Neural progenitor cell (in vitro differentiated cells): ENCODE measurements at regions not wholly inside any gene's neighbourhood (a gene's known extent, or its start where the extent isn't known, plus 50 kb on each side); places are given as distances from the start of the nearest gene placed in this dataset.

Experiments
- DNase-seq: peaks from one replicate; pipeline ENCODE4 v3.0.0-alpha.2; 2016; ENCODE audit warnings: low spot score
- H2AFZ ChIP-seq: fragments of 200-600 bp; sonication (generic); replicated peaks from 2 replicates; pipeline ENCODE4 v1.6.1; 2016; ENCODE audit warnings: antibody characterized with exemption
- H3F3A ChIP-seq: fragments of 200-600 bp; sonication (generic); 2 replicates; pipeline ENCODE4 v1.6.1; 2016; ENCODE audit warnings: antibody characterized with exemption, low read depth
- H3K27ac ChIP-seq: fragments of 200-600 bp; sonication (generic); 2 replicates; pipeline ENCODE4 v1.5.1; 2016; ENCODE audit warnings: mild to moderate bottlenecking
- H3K27me3 ChIP-seq: fragments of 200-600 bp; sonication (generic); 2 replicates; pipeline ENCODE4 v1.6.1; 2016; ENCODE audit warnings: mild to moderate bottlenecking, moderate library complexity
- H3K36me3 ChIP-seq: fragments of 200-600 bp; sonication (generic); 2 replicates; pipeline ENCODE4 v1.5.1; 2016
- H3K4me1 ChIP-seq: fragments of 200-600 bp; sonication (generic); 2 replicates; pipeline ENCODE4 v1.6.1; 2016; ENCODE audit warnings: mixed run types
- H3K4me2 ChIP-seq: fragments of 200-600 bp; sonication (generic); 2 replicates; pipeline ENCODE4 v1.6.1; 2016
- H3K4me3 ChIP-seq: fragments of 200-600 bp; sonication (generic); 2 replicates; pipeline ENCODE4 v1.5.1; 2016
- H3K79me2 ChIP-seq: fragments of 200-600 bp; sonication (generic); 2 replicates; pipeline ENCODE4 v1.6.1; 2016; ENCODE audit warnings: low read depth
- H3K9ac ChIP-seq: fragments of 200-600 bp; sonication (generic); 2 replicates; pipeline ENCODE4 v1.6.1; 2016
- H3K9me3 ChIP-seq: fragments of 200-600 bp; sonication (generic); 2 replicates; pipeline ENCODE4 v1.5.1; 2016; ENCODE audit warnings: low read depth
- H4K20me1 ChIP-seq: fragments of 200-600 bp; sonication (generic); 2 replicates; pipeline ENCODE4 v1.6.1; 2016; ENCODE audit warnings: low read depth
- H3K27ac Mint-ChIP-seq: 3 replicates; pipeline ENCODE4 v1.8.0; 2021; ENCODE audit warnings: mixed read lengths
- H3K27me3 Mint-ChIP-seq: 2 replicates; pipeline ENCODE4 v1.8.0; 2022; ENCODE audit warnings: low read depth, mild to moderate bottlenecking, inconsistent platforms, moderate library complexity, mixed read lengths; ENCODE audit not compliant: insufficient read depth
- H3K36me3 Mint-ChIP-seq: 3 replicates; pipeline ENCODE4 v1.8.0; 2021; ENCODE audit warnings: mixed read lengths
- H3K4me1 Mint-ChIP-seq: 3 replicates; pipeline ENCODE4 v1.8.0; 2021; ENCODE audit warnings: mixed read lengths
- H3K4me3 Mint-ChIP-seq: 3 replicates; pipeline ENCODE4 v1.8.0; 2021; ENCODE audit warnings: mild to moderate bottlenecking, moderate library complexity, mixed read lengths
- H3K9me3 Mint-ChIP-seq: 3 replicates; pipeline ENCODE4 v1.8.0; 2020; ENCODE audit warnings: mixed read lengths
- CTCF ChIP-seq: fragments of 200-600 bp; sonication (generic); IDR thresholded peaks from 2 replicates; pipeline ENCODE4 v1.5.1; 2017; ENCODE audit warnings: antibody characterized with exemption, mild to moderate bottlenecking
- EZH2 ChIP-seq: fragments of 200-600 bp; sonication (generic); IDR thresholded peaks from 2 replicates; pipeline ENCODE4 v1.6.1; 2017; ENCODE audit warnings: antibody characterized with exemption, mild to moderate bottlenecking, moderate library complexity
- EZH2phosphoT487 ChIP-seq: fragments of 200-600 bp; sonication (generic); IDR thresholded peaks from 2 replicates; pipeline ENCODE4 v1.6.1; 2017; ENCODE audit warnings: antibody characterized with exemption

- peaks cover 2% of the 10 kb centered on the region for H3K4me1 Mint-ChIP-seq
- no peak for DNase-seq
- Histone ChIP-seq H3K9ac (no peak overlapping the region), H3K4me3 (no peak overlapping the region), H3K4me1 (peaks cover 11% of the 10 kb centered on the region), H3K9me3 (no peaks in the 10 kb centered on the region), H3K79me2 (no peaks in the 10 kb centered on the region), H3F3A (no peaks in the 10 kb centered on the region), H3K36me3 (no peaks in the 10 kb centered on the region), H4K20me1 (no peaks in the 10 kb centered on the region), H3K27me3 (no peaks in the 10 kb centered on the region), H3K4me2 (no peak overlapping the region), H2AFZ (no peak overlapping the region), H3K27ac (no peak overlapping the region)
- H3K27ac Mint-ChIP-seq = no peak overlapping the region
- H3K9me3 Mint-ChIP-seq = peaks cover 23% of the 10 kb centered on the region
- H3K4me3 Mint-ChIP-seq = no peak overlapping the region
- H3K27me3 Mint-ChIP-seq = peaks cover 2% of the 10 kb centered on the region
- TF ChIP-seq EZH2phosphoT487 (no peak), EZH2 (no peak), CTCF (no peak)
- no peaks in the 10 kb centered on the region for H3K36me3 Mint-ChIP-seq
Measured at GRCh38 chr5:153223376-153223775, 267.1 kb upstream of the GRIA1 start.

- peak overlapping the region; percentile 6 for H2AFZ ChIP-seq
- H4K20me1 ChIP-seq = no peaks in the 10 kb centered on the region
- Mint-ChIP-seq H3K4me1 (peaks cover 2% of the 10 kb centered on the region), H3K9me3 (peaks cover 16% of the 10 kb centered on the region), H3K27ac (no peak overlapping the region), H3K27me3 (peaks cover 2% of the 10 kb centered on the region), H3K36me3 (no peaks in the 10 kb centered on the region), H3K4me3 (no peak overlapping the region)
- H3K36me3 ChIP-seq = no peaks in the 10 kb centered on the region
- H3K4me2 ChIP-seq = no peak overlapping the region
- no peaks in the 10 kb centered on the region for H3K9me3 ChIP-seq
- H3K9ac ChIP-seq = no peak overlapping the region
- DNase-seq = no peak
- no peaks in the 10 kb centered on the region for H3K79me2 ChIP-seq
- H3K27ac ChIP-seq = no peak overlapping the region
- no peaks in the 10 kb centered on the region for H3K27me3 ChIP-seq
- no peaks in the 10 kb centered on the region for H3F3A ChIP-seq
- H3K4me1 ChIP-seq = peaks cover 11% of the 10 kb centered on the region
- no peak overlapping the region for H3K4me3 ChIP-seq
- TF ChIP-seq CTCF (no peak), EZH2 (no peak), EZH2phosphoT487 (no peak)
Measured at GRCh38 chr5:153224651-153225050, 265.8 kb upstream of the GRIA1 start.

GRCh38 chr5:153233933-153234332, 256.5 kb upstream of the GRIA1 start:
- H3K4me1 Mint-ChIP-seq = peaks cover 7% of the 10 kb centered on the region
- Histone ChIP-seq H4K20me1 (no peaks in the 10 kb centered on the region), H3K79me2 (no peaks in the 10 kb centered on the region), H3K9me3 (no peaks in the 10 kb centered on the region), H3K4me1 (no peaks in the 10 kb centered on the region), H3K27ac (no peak overlapping the region), H3K27me3 (no peaks in the 10 kb centered on the region), H3K4me2 (no peak overlapping the region), H3K4me3 (no peak overlapping the region), H3K36me3 (no peaks in the 10 kb centered on the region), H3K9ac (no peak overlapping the region), H3F3A (no peaks in the 10 kb centered on the region), H2AFZ (no peak overlapping the region)
- TF ChIP-seq EZH2phosphoT487 = no peak
- no peak for TF ChIP-seq CTCF
- no peak for TF ChIP-seq EZH2
- H3K36me3 Mint-ChIP-seq = no peaks in the 10 kb centered on the region
- no peak for DNase-seq
- peaks cover 3% of the 10 kb centered on the region for H3K9me3 Mint-ChIP-seq
- no peak overlapping the region for H3K27ac Mint-ChIP-seq
- H3K4me3 Mint-ChIP-seq = no peak overlapping the region
- H3K27me3 Mint-ChIP-seq = peaks cover 2% of the 10 kb centered on the region

GRCh38 chr5:153236319-153236718, 254.2 kb upstream of the GRIA1 start:
- H3K9me3 Mint-ChIP-seq = no peaks in the 10 kb centered on the region
- H3K27me3 Mint-ChIP-seq = peaks cover 2% of the 10 kb centered on the region
- Histone ChIP-seq H2AFZ (no peak overlapping the region), H4K20me1 (no peaks in the 10 kb centered on the region), H3K27ac (no peak overlapping the region), H3K27me3 (no peaks in the 10 kb centered on the region), H3K79me2 (no peaks in the 10 kb centered on the region), H3K9ac (no peak overlapping the region), H3K4me2 (no peak overlapping the region), H3K4me3 (no peak overlapping the region), H3K9me3 (no peaks in the 10 kb centered on the region), H3K36me3 (no peaks in the 10 kb centered on the region), H3F3A (no peaks in the 10 kb centered on the region), H3K4me1 (no peaks in the 10 kb centered on the region)
- H3K4me3 Mint-ChIP-seq = no peak overlapping the region
- peaks cover 7% of the 10 kb centered on the region for H3K4me1 Mint-ChIP-seq
- H3K27ac Mint-ChIP-seq = no peak overlapping the region
- TF ChIP-seq EZH2 (no peak), CTCF (no peak), EZH2phosphoT487 (no peak)
- no peaks in the 10 kb centered on the region for H3K36me3 Mint-ChIP-seq
- no peak for DNase-seq
